Forelimb muscle (tissue), 1 donor: ENCODE measurements at regions not wholly inside any gene's neighbourhood (a gene's known extent, or its start where the extent isn't known, plus 50 kb on each side); places are given as distances from the start of the nearest gene placed in this dataset.
"Not testable (repeated sequence)": the region's sequence is repeated elsewhere in the genome, so short reads cannot be mapped to it uniquely, and the experiment has no call there.

Source experiments
- DNase-seq: peaks from one replicate; pipeline ENCODE4 v3.0.0-alpha.2; 2013; ENCODE audit warnings: low read depth

GRCh38 chr1:181202986-181203555 is 114.6 kb downstream of the IER5 start:
- no peak for DNase-seq

DNA sequence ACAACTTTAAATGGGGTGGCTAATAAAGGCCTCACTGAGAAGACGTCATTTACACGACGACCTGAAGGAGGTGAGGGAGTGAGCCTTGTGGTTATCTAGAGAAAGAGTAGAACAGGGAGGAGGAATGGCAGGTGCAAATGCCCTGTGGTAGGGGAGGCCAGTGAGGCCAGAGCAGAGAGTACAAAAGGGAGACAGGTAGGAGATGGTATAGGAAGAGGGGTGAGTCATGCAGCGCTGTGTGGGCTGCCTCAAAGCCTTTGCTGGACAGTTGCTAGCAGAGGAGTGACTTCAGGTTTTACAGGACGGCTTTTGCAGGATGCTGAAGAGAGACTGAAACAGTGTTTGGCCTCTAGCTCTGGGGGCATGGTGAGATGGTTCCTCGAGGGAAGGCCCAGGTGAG is 116.0 kb downstream of the IER5 start:
- DNase-seq = no peak

DNA sequence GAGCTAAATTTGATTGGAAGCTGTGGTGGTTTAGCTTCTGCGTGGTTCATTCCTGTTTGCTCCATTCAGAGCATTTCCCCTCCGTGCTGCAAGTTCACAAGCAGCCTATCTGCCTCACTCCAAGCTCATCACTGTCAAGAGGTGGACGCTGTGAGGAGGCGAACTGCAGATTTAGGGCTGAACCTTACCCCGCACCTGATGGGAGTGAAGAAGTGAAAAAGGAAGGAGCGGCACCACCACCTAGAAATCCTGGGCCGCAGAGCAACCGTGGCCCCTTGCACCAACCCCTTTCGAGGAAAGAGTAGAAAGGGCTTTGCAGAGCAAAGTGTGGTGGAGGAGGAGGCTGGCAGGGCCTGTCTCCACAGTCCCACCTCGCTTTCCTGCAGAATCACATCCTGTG is 117.4 kb downstream of the IER5 start:
- DNase-seq = no peak

- DNase-seq = no peak
Measured at GRCh38 chr1:181206513-181206912, 118.0 kb downstream of the IER5 start.

GRCh38 chr1:181206979-181207790 is 118.7 kb downstream of the IER5 start:
- DNase-seq = no peak

GRCh38 chr1:181208083-181208482 is 119.6 kb downstream of the IER5 start:
- DNase-seq = no peak

- DNase-seq = no peak
Measured at GRCh38 chr1:181208967-181209366, 120.5 kb downstream of the IER5 start.

DNA sequence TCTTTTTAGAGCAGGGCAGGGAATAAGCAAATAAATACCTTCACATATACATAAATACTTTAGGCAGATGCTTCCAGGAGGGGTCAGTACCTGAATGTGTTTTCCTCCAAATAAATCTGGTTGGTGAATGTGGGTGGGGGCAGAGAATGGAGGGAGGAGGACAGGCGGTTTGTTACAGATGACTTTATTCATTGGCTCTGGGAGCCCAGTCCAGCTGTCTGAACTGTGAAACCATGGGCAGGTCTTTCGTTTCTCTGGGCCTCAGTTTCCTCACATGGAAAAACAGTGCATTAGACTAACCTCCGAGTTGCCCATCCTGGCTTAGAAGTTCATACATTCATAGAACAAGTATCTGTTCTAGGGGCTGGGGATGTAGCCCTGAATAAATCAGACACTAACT is 124.6 kb downstream of the IER5 start:
- no peak for DNase-seq

- no peak for DNase-seq
Measured at GRCh38 chr1:181216591-181216994, 128.1 kb downstream of the IER5 start.

GRCh38 chr1:181219938-181220337 is 131.4 kb downstream of the IER5 start:
- no peak for DNase-seq

GRCh38 chr1:181221078-181221477 is 132.6 kb downstream of the IER5 start:
- no peak for DNase-seq

- no peak for DNase-seq
Measured at GRCh38 chr1:181222972-181223505, 134.5 kb downstream of the IER5 start.

GRCh38 chr1:181226728-181227127 is 138.2 kb downstream of the IER5 start:
- not testable (repeated sequence) for DNase-seq

DNA sequence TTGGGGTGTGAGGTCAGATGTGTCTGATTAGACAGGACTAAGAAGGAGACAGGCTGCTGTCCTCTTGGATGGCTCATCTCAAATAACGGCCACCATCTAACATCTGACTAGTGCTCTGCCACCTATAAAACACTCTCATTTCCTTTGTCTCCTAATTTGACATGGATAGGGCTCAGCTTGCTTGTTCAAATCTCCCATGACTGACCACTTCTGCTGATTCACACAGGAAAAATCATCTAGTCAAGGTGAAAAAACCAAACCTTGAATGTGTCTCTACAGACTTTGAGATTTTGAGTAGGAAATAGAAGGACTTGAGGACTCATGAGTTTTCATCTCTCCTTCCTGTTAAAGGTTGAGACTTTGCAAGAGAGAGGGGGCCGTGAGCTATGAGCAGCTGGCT is 150.6 kb downstream of the IER5 start:
- DNase-seq = no peak

- not testable (repeated sequence) for DNase-seq
Measured at GRCh38 chr1:181246320-181246719, 157.8 kb downstream of the IER5 start.

DNA sequence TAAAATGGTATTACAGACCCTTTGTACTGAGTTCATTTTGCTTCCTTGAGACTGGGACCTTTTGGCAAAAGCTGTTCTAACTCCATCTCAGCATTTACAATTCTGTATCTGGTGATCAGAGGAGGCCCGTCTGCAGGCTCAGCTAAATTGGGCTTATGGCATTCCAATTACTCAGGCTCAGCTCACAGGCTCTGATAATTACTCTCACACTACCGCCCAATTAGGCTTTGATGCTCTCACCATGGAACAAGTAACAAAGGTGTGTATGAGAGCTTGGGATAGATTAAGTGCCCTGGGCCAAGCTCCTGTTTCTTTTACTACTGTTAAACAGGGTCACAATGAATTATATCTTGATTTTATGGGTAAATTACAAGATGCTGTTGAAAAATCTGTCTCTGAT is 159.9 kb downstream of the IER5 start:
- not testable (repeated sequence) for DNase-seq

DNA sequence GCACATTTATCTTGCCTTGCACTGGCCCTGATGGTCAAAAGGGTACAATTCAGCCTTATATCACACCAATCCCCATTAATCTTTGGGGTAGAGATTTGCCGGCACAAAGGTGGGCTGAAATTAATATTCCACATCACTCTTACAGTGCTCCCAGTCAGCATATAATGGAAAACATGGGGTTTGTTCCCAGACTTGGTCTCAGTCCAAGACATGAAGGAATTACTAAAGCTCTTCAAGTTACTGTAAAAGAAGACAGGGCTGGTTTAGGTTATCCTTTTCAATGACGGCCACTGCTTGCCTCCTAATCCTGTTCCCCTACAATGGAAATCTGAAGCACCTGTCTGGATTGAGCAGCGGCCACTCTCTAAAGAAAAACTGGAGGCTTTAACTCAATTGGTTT is 160.7 kb downstream of the IER5 start:
- no peak for DNase-seq

DNA sequence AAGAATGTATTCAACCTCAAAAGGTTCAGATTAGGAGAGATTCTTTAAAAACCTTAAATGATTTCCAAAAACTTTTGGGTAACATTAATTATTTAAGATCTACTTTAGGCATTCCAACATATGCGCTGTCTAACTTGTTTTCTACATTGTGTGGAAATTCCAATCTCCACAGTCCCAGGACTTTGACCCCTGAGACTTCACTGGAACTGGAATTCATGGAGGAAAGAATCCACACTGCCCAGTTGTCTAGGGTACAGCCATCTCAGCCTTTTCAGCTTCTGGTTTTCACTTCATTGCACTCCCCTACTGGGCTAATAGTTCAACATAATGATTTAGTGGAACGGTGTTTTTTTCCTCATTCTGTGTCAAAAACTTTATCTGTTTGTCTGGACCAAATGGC is 161.5 kb downstream of the IER5 start:
- DNase-seq = no peak

DNA sequence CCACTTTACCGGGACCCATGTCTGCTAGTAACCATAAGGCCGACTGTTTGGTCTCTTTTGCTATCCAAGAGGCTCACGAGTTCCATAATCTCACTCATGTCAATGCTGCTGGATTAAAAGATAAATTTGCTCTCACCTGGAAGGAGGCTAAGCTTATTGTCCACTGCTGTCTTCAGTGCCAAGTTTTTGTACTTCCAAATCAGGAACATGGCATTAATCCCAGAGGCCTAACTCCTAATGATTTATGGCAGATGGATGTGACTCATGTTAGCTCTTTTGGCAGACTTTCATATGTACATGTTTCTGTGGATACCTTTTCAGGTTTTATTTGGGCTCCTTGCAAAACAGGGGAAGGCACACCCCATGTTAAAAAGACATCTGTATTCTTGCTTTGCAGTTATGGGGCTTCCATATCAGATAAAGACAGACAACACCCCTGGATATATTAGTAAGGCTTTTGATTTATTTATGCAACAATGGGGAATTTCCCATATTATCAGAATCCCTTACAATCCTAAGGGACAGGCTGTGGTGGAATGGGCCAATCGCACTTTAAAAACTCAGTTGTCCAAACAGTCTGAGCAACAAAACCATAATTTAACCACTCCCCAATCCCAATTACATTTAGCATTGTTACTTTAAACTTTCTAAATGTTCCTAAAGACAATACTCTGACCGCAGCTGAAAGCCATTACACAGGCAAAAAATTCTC is 162.7 kb downstream of the IER5 start:
- no peak for DNase-seq

GRCh38 chr1:181251713-181252075 is 163.2 kb downstream of the IER5 start:
- no peak for DNase-seq

DNA sequence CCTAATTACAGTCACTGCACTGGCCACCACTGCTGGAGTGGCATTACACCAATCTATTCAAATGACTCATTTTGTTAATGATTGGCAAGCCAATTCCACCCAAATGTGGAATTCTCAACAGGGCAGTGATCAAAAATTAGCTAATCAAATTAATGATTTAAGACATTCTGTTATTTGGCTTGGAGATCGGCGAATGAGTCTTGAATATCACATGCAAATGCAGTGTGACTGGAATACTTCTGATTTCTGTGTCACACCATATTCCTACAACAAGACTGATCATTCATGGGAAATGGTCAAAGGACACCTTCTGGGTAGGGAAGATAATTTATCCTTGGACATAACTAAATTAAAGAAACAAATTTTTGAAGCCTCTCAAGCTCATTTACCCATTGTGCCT is 165.1 kb downstream of the IER5 start:
- not testable (repeated sequence) for DNase-seq

- DNase-seq = no peak
Measured at GRCh38 chr1:181255270-181255929, 166.9 kb downstream of the IER5 start.
